ENCODE measurements at regions not wholly inside any gene's neighbourhood (a gene's known extent, or its start where the extent isn't known, plus 50 kb on each side); places are given as distances from the start of the nearest gene placed in this dataset.

GRCh38 chr22:49433717-49434611, 393.7 kb downstream of the BRD1 start:
- H3K27me3 ChIP-seq = peaks cover 0 to 47% of the 10 kb centered on the region in 2 donors
- intact Hi-C loops (cut with DNase I) = no loop called here
- no peaks in the 10 kb centered on the region for H3K4me1 ChIP-seq
- DNase-seq = no peak
- peaks cover 0 to 10% of the 10 kb centered on the region in 2 donors for H3K9me3 ChIP-seq
- H3K36me3 ChIP-seq = no peaks in the 10 kb centered on the region
- ATAC-seq = no peak
- no peak overlapping the region for H3K4me3 ChIP-seq
- TF ChIP-seq CTCF (IDR thresholded peaks at IDR 0.05) = no peak
- no peak overlapping the region for H3K27ac ChIP-seq

GRCh38 chr22:49432897-49433443, 394.7 kb downstream of the BRD1 start:
- H3K4me3 ChIP-seq = no peak overlapping the region
- ATAC-seq = no peak
- no peaks in the 10 kb centered on the region for H3K36me3 ChIP-seq
- H3K9me3 ChIP-seq = peaks cover 0 to 10% of the 10 kb centered on the region in 2 donors
- H3K27me3 ChIP-seq = peaks cover 0 to 57% of the 10 kb centered on the region in 2 donors
- TF ChIP-seq CTCF (IDR thresholded peaks at IDR 0.05) = no peak
- intact Hi-C loops (cut with DNase I) = no loop called here
- no peak overlapping the region for H3K27ac ChIP-seq
- no peak for DNase-seq
- H3K4me1 ChIP-seq = no peaks in the 10 kb centered on the region

GRCh38 chr22:49432211-49432896, 395.3 kb downstream of the BRD1 start:
- TF ChIP-seq CTCF (IDR thresholded peaks at IDR 0.05) = no peak
- H3K9me3 ChIP-seq = peaks cover 0 to 10% of the 10 kb centered on the region in 2 donors
- H3K4me1 ChIP-seq = no peaks in the 10 kb centered on the region
- DNase-seq = no peak
- H3K4me3 ChIP-seq = no peak overlapping the region
- no peaks in the 10 kb centered on the region for H3K36me3 ChIP-seq
- intact Hi-C loops (cut with DNase I) = no loop called here
- no peak for ATAC-seq
- peaks cover 0 to 62% of the 10 kb centered on the region in 2 donors for H3K27me3 ChIP-seq
- H3K27ac ChIP-seq = no peak overlapping the region

GRCh38 chr22:49431551-49431950, 396.1 kb downstream of the BRD1 start:
- Histone ChIP-seq H3K27ac (no peak overlapping the region), H3K4me3 (no peak overlapping the region), H3K9me3 (peaks cover 0 to 10% of the 10 kb centered on the region in 2 donors), H3K36me3 (no peaks in the 10 kb centered on the region), H3K27me3 (peaks cover 0 to 70% of the 10 kb centered on the region in 2 donors), H3K4me1 (no peaks in the 10 kb centered on the region)
- intact Hi-C loops (cut with DNase I) = no loop called here
- DNase-seq = no peak
- no peak for ATAC-seq
- no peak for TF ChIP-seq CTCF (IDR thresholded peaks at IDR 0.05)

GRCh38 chr22:49429066-49429465, 398.6 kb downstream of the BRD1 start:
- no peaks in the 10 kb centered on the region for H3K36me3 ChIP-seq
- intact Hi-C loops (cut with DNase I) = no loop called here

More at GRCh38 chr22:49429066-49429465, 398.6 kb downstream of the BRD1 start:
- Histone ChIP-seq H3K4me3 (no peak overlapping the region), H3K27ac (no peak overlapping the region), H3K9me3 (no peaks in the 10 kb centered on the region), H3K4me1 (no peaks in the 10 kb centered on the region), H3K27me3 (peaks cover 0 to 66% of the 10 kb centered on the region in 2 donors)
- no peak for TF ChIP-seq CTCF (IDR thresholded peaks at IDR 0.05)
- no peak for DNase-seq
- no peak for ATAC-seq

Data from left lung (tissue), 4 donors.